ENCODE measurements at regions not wholly inside any gene's neighbourhood (a gene's known extent, or its start where the extent isn't known, plus 50 kb on each side); places are given as distances from the start of the nearest gene placed in this dataset.
A peak's percentile ranks its signal among the peaks of the same experiment; 100 is the strongest.

- H3K4me3 Mint-ChIP-seq = no peak overlapping the region
- H3K4me1 Mint-ChIP-seq = peaks cover 27% of the 10 kb centered on the region
- no peaks in the 10 kb centered on the region for H3K36me3 Mint-ChIP-seq (ENCODE audit: low read depth)
- H3K27me3 Mint-ChIP-seq (ENCODE audit: low read depth) = peaks cover 5% of the 10 kb centered on the region
- H3K9me3 Mint-ChIP-seq = no peaks in the 10 kb centered on the region
- H3K27ac Mint-ChIP-seq = peak overlapping the region in 2 of 3 experiments; percentile 16 to 22
- TF ChIP-seq, protein P1, sequence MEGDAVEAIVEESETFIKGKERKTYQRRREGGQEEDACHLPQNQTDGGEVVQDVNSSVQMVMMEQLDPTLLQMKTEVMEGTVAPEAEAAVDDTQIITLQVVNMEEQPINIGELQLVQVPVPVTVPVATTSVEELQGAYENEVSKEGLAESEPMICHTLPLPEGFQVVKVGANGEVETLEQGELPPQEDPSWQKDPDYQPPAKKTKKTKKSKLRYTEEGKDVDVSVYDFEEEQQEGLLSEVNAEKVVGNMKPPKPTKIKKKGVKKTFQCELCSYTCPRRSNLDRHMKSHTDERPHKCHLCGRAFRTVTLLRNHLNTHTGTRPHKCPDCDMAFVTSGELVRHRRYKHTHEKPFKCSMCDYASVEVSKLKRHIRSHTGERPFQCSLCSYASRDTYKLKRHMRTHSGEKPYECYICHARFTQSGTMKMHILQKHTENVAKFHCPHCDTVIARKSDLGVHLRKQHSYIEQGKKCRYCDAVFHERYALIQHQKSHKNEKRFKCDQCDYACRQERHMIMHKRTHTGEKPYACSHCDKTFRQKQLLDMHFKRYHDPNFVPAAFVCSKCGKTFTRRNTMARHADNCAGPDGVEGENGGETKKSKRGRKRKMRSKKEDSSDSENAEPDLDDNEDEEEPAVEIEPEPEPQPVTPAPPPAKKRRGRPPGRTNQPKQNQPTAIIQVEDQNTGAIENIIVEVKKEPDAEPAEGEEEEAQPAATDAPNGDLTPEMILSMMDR (IDR thresholded peaks at IDR 0.05; ENCODE audit: unreplicated experiment in 3 of 3) = no peak
Measured at GRCh38 chr6:87945181-87945580, 102.5 kb upstream of the SPACA1 start.

DNA sequence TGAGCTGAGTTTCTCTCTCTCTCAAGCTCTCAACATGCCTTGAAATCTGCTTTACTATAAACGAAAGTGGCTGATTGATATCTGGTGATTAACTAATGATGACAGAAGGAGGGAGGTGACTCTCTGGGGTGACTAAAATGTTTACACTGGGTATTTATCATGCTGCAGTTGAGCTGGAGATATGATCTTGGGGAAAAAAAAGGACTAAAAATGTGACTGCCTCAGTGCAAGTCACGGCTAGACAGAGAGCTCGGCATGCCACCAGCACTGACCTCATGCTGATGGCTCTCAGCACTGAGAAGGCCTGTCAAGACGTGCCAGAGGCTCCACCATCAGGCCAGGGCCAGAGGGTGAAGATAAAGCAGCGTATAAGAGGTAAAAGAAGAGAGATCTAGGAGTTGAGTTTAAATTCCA lies 103.1 kb upstream of the SPACA1 start:
- H3K4me3 Mint-ChIP-seq = peak overlapping the region in 1 of 3 experiments; percentile 2
- no peaks in the 10 kb centered on the region for H3K36me3 Mint-ChIP-seq (ENCODE audit: low read depth)
- H3K9me3 Mint-ChIP-seq = no peaks in the 10 kb centered on the region
- peaks cover 27% of the 10 kb centered on the region for H3K4me1 Mint-ChIP-seq
- TF ChIP-seq, protein P1 (IDR thresholded peaks at IDR 0.05; ENCODE audit: unreplicated experiment in 3 of 3) = no peak
- peaks cover 5% of the 10 kb centered on the region for H3K27me3 Mint-ChIP-seq (ENCODE audit: low read depth)
- H3K27ac Mint-ChIP-seq = peak overlapping the region in 2 of 3 experiments; percentile 6 to 16

GRCh38 chr6:87943191-87943590 lies 104.5 kb upstream of the SPACA1 start:
- TF ChIP-seq, protein P1 (IDR thresholded peaks at IDR 0.05; ENCODE audit: unreplicated experiment in 3 of 3) = no peak
- Mint-ChIP-seq H3K27me3 (ENCODE audit: low read depth) (peaks cover 5% of the 10 kb centered on the region), H3K36me3 (ENCODE audit: low read depth) (no peaks in the 10 kb centered on the region), H3K9me3 (no peaks in the 10 kb centered on the region), H3K27ac (no peak overlapping the region), H3K4me3 (no peak overlapping the region), H3K4me1 (peaks cover 27% of the 10 kb centered on the region)

GRCh38 chr6:87941556-87942358 lies 105.9 kb upstream of the SPACA1 start:
- no peaks in the 10 kb centered on the region for H3K36me3 Mint-ChIP-seq (ENCODE audit: low read depth)

GRCh38 chr6:87939776-87940175 lies 107.9 kb upstream of the SPACA1 start:
- H3K27me3 Mint-ChIP-seq (ENCODE audit: low read depth) = peaks cover 5% of the 10 kb centered on the region
- TF ChIP-seq, protein P1 (IDR thresholded peaks at IDR 0.05; ENCODE audit: unreplicated experiment in 3 of 3) = no peak
- H3K36me3 Mint-ChIP-seq (ENCODE audit: low read depth) = no peaks in the 10 kb centered on the region
- no peaks in the 10 kb centered on the region for H3K9me3 Mint-ChIP-seq
- no peak overlapping the region for H3K4me3 Mint-ChIP-seq
- peaks cover 6% of the 10 kb centered on the region for H3K4me1 Mint-ChIP-seq
- H3K27ac Mint-ChIP-seq = no peak overlapping the region

More at GRCh38 chr6:87941556-87942358, 105.9 kb upstream of the SPACA1 start:
- Mint-ChIP-seq H3K4me3 (no peak overlapping the region), H3K27me3 (ENCODE audit: low read depth) (peaks cover 5% of the 10 kb centered on the region), H3K27ac (no peak overlapping the region), H3K9me3 (no peaks in the 10 kb centered on the region), H3K4me1 (peaks cover 21% of the 10 kb centered on the region)
- TF ChIP-seq, protein P1 (IDR thresholded peaks at IDR 0.05; ENCODE audit: unreplicated experiment in 3 of 3) = no peak

- Mint-ChIP-seq H3K27me3 (ENCODE audit: low read depth) (peaks cover 10% of the 10 kb centered on the region), H3K27ac (no peak overlapping the region), H3K9me3 (no peaks in the 10 kb centered on the region), H3K4me1 (no peaks in the 10 kb centered on the region), H3K4me3 (no peak overlapping the region), H3K36me3 (ENCODE audit: low read depth) (no peaks in the 10 kb centered on the region)
- TF ChIP-seq, protein P1 (IDR thresholded peaks at IDR 0.05; ENCODE audit: unreplicated experiment in 3 of 3) = no peak
Measured at GRCh38 chr6:87938287-87938686, 109.4 kb upstream of the SPACA1 start.
